COR-L47 (cell line): ENCODE measurements at regions not wholly inside any gene's neighbourhood (a gene's known extent, or its start where the extent isn't known, plus 50 kb on each side); places are given as distances from the start of the nearest gene placed in this dataset.
"Not testable (repeated sequence)": the region's sequence is repeated elsewhere in the genome, so short reads cannot be mapped to it uniquely, and the experiment has no call there.

Experiments used
- DNase-seq: peaks from one replicate; lab custom pipeline; 2025; lab: John Stamatoyannopoulos, UW

DNA sequence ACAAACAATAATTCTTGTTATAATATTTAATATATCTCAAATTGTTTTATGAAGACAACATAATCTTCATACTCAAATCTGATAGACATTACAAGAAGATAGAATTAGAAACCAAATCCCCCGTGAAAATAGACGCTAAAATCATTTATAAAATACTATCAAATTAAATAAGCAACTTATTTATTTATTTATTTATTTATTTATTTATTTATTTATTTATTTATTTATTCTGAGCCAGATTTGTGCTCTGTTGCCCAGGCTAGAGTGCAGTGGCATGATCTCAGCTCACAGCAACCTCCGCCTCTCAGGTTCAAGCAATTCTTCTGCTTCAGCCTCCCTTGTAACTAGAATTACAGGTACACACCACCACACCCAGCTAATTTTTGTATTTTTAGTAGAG is 294.9 kb upstream of the MAGEC2 start:
- no peak for DNase-seq

GRCh38 chrX:142483965-142484364 is 278.9 kb upstream of the MAGEC2 start:
- DNase-seq, result peak; percentile 19

DNA sequence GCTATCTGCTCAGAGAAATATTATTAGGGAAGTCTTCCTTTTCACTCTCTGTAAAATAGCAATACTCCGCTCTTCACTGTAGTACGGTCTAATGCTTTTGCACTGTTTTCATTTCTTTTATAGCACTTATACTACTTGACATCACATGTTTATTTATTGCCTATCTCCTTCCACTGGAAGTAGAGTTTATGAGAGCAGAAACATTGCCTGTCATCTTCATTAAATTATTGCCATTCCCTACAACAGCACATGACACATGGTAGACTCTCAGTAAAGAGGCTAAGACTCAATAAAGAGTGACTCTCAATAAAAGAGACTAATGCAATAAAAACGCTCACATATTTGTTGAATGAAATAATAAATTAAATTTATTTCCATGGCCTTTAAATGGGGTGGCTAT is 241.3 kb upstream of the MAGEC2 start:
- no peak for DNase-seq

DNA sequence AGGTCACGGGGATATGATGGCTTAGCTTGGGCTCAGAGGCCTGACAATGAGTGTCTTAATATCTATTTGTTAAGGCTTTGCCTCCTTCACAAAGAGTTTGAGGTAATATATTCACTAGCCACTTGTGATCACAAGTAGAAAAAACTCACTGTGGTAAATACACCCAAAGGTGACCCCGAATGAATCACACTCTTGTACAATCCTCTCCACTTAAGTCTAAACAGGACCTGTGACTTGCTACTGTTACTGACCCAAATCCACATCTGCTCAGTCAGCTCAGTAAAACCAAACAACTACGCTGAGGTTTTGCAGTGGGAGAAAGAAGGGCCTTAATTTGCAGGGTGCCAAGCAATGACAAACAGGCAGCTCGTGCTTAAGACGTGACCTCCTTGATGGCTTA is 223.8 kb upstream of the MAGEC2 start:
- no peak for DNase-seq

- DNase-seq, result not testable (repeated sequence)
Observed at GRCh38 chrX:142390998-142391397, 185.9 kb upstream of the MAGEC2 start.

DNA sequence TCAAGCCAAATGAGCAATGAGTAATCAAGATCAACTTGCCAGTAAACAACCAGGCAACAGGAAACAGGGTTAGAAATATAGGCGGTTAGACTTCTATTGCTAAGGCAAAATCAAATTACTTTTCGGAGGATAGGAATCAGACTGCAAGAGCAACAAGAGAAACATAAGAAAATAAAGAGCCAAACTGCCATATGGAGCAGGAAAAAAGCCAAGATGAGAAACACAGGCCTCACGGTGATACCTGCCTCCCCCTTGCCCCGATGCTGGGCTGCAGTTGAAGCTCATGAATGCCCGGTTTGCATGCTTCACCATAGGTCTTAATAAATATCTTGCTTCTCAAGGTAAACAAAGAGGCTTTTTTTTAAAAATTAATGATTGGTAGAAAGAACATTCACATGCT is 158.4 kb upstream of the MAGEC2 start:
- no peak for DNase-seq

DNA sequence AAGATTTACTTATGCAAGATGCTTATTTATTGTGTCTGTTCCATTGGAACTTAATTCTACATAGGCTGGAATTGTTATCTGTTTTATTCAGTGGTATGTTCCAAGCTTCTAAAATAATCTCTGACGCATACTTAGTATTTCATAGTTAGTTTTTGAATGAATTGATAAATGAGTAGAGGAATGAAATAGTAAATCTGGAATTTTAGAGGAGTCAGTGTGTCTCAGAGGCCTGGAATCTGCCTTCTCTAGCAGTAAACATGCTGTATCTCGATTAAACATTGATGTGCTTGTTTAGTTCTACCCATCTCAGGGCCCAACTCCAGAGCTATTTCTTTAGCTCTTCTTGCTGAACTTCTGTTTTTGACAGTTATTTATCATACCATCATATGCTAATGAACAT is 154.2 kb upstream of the MAGEC2 start:
- no peak for DNase-seq

DNA sequence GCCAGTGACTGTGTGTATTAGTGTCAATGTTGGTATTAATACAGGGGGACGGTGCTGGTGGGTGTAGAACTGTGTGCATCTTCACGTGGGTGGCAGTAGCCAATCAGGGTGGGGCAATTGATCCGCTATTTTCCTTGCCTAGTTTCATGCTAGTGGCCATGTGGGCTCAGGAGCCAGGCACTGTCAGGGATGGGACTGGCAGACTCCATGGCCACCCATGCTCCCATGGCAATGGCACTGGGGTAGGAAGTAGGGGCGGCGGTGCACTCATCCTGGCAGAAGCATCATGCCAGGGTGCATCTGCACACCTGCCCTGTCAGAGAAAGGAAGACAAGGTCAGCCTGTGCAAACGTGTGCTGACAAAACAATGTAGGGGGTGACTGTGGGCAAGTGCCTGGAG is 122.1 kb upstream of the MAGEC2 start:
- no peak for DNase-seq

DNA sequence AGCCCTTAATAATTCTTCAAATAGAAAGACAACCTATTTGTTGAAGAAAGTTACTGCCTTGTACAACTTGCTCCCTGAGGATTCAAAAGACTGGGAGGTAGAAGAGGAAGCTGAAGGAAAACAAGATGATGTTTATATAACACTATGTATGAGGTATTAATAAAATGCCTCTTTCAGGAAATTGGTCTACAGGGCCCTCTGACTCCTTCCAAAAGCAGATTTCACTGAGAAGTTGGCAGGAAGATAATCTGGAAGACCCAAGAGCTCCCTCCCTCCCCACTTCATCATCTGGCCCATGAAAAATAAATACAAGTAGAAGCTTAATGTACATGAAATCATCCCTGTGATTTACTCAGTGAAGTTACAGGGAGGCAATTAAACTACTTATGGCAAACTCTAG is 107.5 kb upstream of the MAGEC2 start:
- no peak for DNase-seq

GRCh38 chrX:142299406-142299805 is 94.3 kb upstream of the MAGEC2 start:
- DNase-seq, result no peak

DNA sequence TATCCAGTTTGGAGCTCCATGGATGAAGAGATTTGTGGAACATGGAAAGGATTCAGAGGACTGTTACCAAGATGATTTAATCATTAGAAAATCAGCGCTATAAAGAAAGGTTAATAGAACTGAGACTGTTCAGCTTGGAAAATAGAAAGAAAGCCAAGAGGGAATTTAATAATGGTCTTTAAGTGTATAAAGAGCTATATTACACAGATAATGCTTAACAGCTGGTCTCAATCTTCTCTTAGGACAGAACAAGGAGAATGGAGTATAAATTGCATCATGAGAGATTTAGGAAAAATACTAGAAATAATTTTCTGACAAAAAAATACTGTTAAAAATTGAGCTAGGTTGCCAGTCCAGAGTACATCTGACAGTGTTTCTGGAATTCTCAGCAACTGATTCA is 91.3 kb upstream of the MAGEC2 start:
- DNase-seq, result no peak

DNA sequence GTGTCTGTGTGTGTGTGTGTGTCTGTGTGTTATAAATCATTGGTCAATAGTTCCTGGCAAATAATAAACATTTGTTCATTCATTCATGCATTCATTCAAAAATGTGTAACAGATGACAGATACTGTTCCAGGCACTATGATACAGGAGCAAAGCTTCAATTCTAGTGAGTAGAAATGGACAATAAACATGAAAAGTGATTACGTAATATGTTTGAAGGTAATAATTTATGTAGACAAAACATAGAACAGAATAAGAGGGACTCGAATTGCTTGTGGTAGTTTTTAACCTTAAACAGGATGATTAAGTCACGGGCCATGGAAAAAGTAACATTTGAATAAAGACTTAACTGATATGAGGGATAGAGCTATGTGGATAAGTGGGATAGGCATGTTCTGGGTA is 90.1 kb upstream of the MAGEC2 start:
- DNase-seq, result no peak

DNA sequence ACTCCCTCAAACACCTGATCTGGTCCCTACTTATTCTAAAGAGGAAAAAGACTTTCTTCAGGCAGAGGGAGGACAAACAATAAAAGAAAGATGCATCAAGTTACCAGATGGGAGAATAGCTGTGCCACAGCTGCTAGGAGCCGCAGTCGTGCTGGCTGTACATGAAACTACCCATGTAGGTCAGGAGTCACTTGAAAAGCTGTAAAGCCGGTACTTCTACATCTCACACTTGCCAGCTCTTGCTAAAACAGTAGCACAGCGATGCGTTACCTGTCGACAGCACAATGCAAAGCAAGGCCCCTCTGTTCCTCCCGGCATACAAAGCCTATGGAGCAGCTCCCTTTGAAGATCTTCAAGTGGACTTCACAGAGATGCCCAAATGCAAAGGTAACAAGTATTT is 65.1 kb upstream of the MAGEC2 start:
- DNase-seq, result not testable (repeated sequence)

DNA sequence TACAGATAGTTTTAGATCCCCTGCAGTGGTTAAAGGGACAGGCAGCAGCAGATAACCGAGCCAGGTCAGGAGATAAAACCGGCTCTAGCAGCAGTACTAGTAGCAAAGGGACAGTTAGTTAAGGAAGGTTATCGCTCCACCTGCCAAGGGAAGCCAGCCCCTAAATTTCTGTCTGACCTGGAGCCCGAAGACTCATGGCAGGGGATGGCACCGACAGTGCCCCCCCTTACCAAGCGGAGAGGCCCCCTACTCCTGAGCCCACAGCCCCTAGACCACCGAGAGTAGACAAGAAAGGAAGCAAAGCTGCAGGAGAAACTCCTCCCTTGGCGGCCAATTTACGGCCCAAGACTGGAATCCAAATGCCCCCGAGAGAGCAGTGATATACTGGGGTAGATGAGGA is 61.3 kb upstream of the MAGEC2 start:
- no peak for DNase-seq

- not testable (repeated sequence) for DNase-seq
Observed at GRCh38 chrX:142265549-142265948, 60.5 kb upstream of the MAGEC2 start.

DNA sequence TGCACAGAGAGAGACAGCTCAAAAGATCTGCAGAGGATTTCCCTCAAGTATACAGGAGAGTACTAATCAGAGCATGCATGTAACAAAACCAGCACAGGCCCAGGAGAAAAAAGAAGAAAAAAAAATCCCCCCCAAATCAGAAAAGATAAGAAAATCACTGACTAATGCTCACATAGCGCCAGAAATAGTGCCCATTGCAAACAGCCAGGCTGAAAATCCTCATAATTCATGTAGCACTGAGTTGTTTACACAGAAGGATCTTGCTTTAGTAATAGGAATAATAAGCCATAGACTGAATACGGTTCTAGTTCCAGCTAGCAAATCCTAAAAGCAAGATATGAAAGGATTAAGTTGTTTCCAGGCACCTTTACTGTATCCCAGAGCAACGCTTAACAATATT is 51.8 kb upstream of the MAGEC2 start:
- no peak for DNase-seq
